Spinal cord (tissue), 9 donors: ENCODE measurements at regions not wholly inside any gene's neighbourhood (a gene's known extent, or its start where the extent isn't known, plus 50 kb on each side); places are given as distances from the start of the nearest gene placed in this dataset.
"Not testable (repeated sequence)": the region's sequence is repeated elsewhere in the genome, so short reads cannot be mapped to it uniquely, and the experiment has no call there.

Source experiments
- DNase-seq, 6 donors: peaks; one replicate each; pipeline versions ENCODE4 v3.0.0 to v3.0.0-alpha.2; 2013 to 2015; ENCODE audit warnings: low spot score in 6 of 6, low read depth in 4 of 6
- H3K27ac ChIP-seq: one replicate; pipeline ENCODE4 v1.5.1; 2013; ENCODE audit warnings: low read depth, low read length, control low read depth
- H3K27me3 ChIP-seq: one replicate; pipeline ENCODE4 v1.6.1; 2013; ENCODE audit warnings: low read length; ENCODE audit not compliant: control insufficient read depth, insufficient read depth
- H3K36me3 ChIP-seq: one replicate; pipeline ENCODE4 v1.6.1; 2013; ENCODE audit warnings: low read length; ENCODE audit not compliant: control insufficient read depth, insufficient read depth
- H3K4me1 ChIP-seq: one replicate; pipeline ENCODE4 v1.6.1; 2013; ENCODE audit warnings: low read length; ENCODE audit not compliant: control insufficient read depth, insufficient read depth
- H3K4me3 ChIP-seq: one replicate; pipeline ENCODE4 v1.5.1; 2013; ENCODE audit warnings: low read depth, low read length, control low read depth
- H3K9me3 ChIP-seq: one replicate; pipeline ENCODE4 v1.6.1; 2013; ENCODE audit warnings: low read length; ENCODE audit not compliant: control insufficient read depth, insufficient read depth
- WGBS: methylation state at CpG from one replicate; pipeline ENCODE4 v1.1.5; 2013; ENCODE audit warnings: missing lambda C conversion rate; ENCODE audit not compliant: insufficient coverage; 5-methylcytosine and 5-hydroxymethylcytosine counted together
- donor health status: healthy.

GRCh38 chr5:87536365-87536764, 123.6 kb upstream of the CCNH start:
- no peak for DNase-seq
- Histone ChIP-seq H3K4me3 (no peak overlapping the region), H3K9me3 (no peaks in the 10 kb centered on the region), H3K4me1 (no peaks in the 10 kb centered on the region), H3K27me3 (no peaks in the 10 kb centered on the region), H3K36me3 (no peaks in the 10 kb centered on the region), H3K27ac (no peak overlapping the region)

- no peak overlapping the region for H3K4me3 ChIP-seq
- H3K9me3 ChIP-seq = no peaks in the 10 kb centered on the region
- no peaks in the 10 kb centered on the region for H3K36me3 ChIP-seq
- no peak for DNase-seq
- H3K27me3 ChIP-seq = no peaks in the 10 kb centered on the region
- H3K27ac ChIP-seq = no peak overlapping the region
- no peaks in the 10 kb centered on the region for H3K4me1 ChIP-seq
These were observed 123.0 kb upstream of the CCNH start for GRCh38 chr5:87535706-87536105.

- Histone ChIP-seq H3K36me3 (no peaks in the 10 kb centered on the region), H3K27ac (no peak overlapping the region), H3K4me3 (no peak overlapping the region), H3K9me3 (no peaks in the 10 kb centered on the region), H3K4me1 (no peaks in the 10 kb centered on the region), H3K27me3 (no peaks in the 10 kb centered on the region)
- WGBS = no CpG with 5 or more reads among the region's 1 CpG
- DNase-seq = no peak
These were observed 116.9 kb upstream of the CCNH start for GRCh38 chr5:87529486-87530076.

GRCh38 chr5:87526131-87526530, 113.4 kb upstream of the CCNH start:
- Histone ChIP-seq H3K36me3 (no peaks in the 10 kb centered on the region), H3K27ac (no peak overlapping the region), H3K9me3 (no peaks in the 10 kb centered on the region), H3K4me1 (no peaks in the 10 kb centered on the region), H3K4me3 (no peak overlapping the region), H3K27me3 (no peaks in the 10 kb centered on the region)
- DNase-seq = peak in 1 of 6 donors; percentile 15
- WGBS = no CpG with 5 or more reads among the region's 2 CpGs

GRCh38 chr5:87524217-87524616, 111.5 kb upstream of the CCNH start:
- no peaks in the 10 kb centered on the region for H3K36me3 ChIP-seq
- 89% methylated on average over 8 of the region's 9 CpGs for WGBS
- no peaks in the 10 kb centered on the region for H3K4me1 ChIP-seq
- no peaks in the 10 kb centered on the region for H3K9me3 ChIP-seq
- DNase-seq = no peak
- no peaks in the 10 kb centered on the region for H3K27me3 ChIP-seq
- no peak overlapping the region for H3K27ac ChIP-seq
- no peak overlapping the region for H3K4me3 ChIP-seq

GRCh38 chr5:87511778-87512177, 99.0 kb upstream of the CCNH start:
- H3K4me3 ChIP-seq, H3K36me3 ChIP-seq, H3K9me3 ChIP-seq, H3K4me1 ChIP-seq, H3K27ac ChIP-seq, H3K27me3 ChIP-seq: not testable (repeated sequence)
- DNase-seq = peak in 1 of 6 donors; percentile 12
- no CpG with 5 or more reads among the region's 3 CpGs for WGBS

- H3K36me3 ChIP-seq = no peaks in the 10 kb centered on the region
- WGBS = no CpG with 5 or more reads among the region's 2 CpGs
- no peaks in the 10 kb centered on the region for H3K4me1 ChIP-seq
- no peak for DNase-seq
- no peaks in the 10 kb centered on the region for H3K9me3 ChIP-seq
- no peak overlapping the region for H3K27ac ChIP-seq
- H3K27me3 ChIP-seq = no peaks in the 10 kb centered on the region
- no peak overlapping the region for H3K4me3 ChIP-seq
These were observed 90.3 kb upstream of the CCNH start for GRCh38 chr5:87503004-87503403.

- Histone ChIP-seq H3K4me3 (no peak overlapping the region), H3K27me3 (no peaks in the 10 kb centered on the region), H3K27ac (no peak overlapping the region), H3K4me1 (no peaks in the 10 kb centered on the region), H3K9me3 (peaks cover 3% of the 10 kb centered on the region), H3K36me3 (no peaks in the 10 kb centered on the region)
- WGBS = 87% methylated on average over 16 of the region's 21 CpGs
- no peak for DNase-seq
These were observed 87.0 kb upstream of the CCNH start for GRCh38 chr5:87499478-87500410.
